ENCODE measurements at regions not wholly inside any gene's neighbourhood (a gene's known extent, or its start where the extent isn't known, plus 50 kb on each side); places are given as distances from the start of the nearest gene placed in this dataset.
"Not testable (repeated sequence)": the region's sequence is repeated elsewhere in the genome, so short reads cannot be mapped to it uniquely, and the experiment has no call there.

DNA sequence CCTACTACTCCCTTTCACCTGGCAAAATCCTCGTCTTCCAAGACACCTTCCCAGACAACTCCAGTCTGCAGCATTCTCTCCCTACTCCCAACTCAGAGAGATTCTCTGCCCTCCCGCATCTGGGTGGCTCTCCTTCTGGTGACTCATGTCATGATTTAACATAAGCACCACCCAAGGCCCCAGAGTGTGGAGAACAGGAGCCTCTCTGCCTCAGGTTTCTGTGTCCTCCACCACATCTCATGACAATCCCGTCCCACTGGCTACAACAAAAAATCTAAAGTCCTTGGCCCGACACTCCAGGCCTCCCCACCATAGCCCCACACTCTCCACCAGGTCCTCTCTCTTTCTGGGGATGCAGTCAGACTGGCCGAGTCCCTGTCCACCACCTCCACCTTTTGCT, 197.1 kb downstream of the BCL11A start:
- DNase-seq (ENCODE audit: low read depth in 2 of 2): no peak

DNA sequence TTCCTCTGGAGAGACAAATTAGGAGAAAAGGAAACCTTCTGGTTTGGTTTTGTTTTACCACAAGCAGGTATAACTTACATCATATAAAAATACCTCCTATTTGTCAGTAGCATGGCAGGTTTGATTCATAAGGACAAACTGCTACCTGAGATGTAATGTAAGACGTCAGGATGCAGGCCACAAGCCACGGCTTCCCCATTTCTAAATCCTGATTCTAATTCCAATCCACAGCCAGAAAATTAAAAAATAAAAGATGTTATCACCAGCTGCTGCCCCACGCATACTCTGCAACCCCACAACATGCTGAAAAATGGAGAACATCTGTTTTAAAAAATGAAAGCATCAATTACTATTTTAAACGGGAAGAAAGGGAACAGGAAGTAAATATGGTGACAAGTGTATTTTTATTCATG, 197.6 kb downstream of the BCL11A start:
- DNase-seq (ENCODE audit: low read depth in 2 of 2): no peak

DNA sequence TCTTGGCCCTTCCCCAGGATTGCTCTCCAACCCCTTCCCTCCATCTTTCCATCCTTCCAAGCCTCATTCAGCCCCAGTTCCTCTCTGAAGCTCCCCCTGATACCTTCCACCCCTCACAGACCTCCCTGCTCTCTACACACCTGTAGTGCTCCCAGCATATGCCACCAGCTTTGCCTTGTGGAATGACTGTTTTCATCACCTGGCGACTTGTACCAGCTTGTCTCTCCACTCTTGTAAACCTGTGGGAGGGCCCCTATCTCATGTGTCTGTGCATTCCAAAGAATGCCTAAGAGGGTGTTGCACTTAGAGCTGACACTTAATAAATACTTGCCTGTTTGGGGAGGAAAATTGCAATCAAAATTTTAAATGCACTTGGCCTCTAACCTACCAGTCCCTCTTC, 198.7 kb downstream of the BCL11A start:
- DNase-seq (ENCODE audit: low read depth in 2 of 2): no peak

DNA sequence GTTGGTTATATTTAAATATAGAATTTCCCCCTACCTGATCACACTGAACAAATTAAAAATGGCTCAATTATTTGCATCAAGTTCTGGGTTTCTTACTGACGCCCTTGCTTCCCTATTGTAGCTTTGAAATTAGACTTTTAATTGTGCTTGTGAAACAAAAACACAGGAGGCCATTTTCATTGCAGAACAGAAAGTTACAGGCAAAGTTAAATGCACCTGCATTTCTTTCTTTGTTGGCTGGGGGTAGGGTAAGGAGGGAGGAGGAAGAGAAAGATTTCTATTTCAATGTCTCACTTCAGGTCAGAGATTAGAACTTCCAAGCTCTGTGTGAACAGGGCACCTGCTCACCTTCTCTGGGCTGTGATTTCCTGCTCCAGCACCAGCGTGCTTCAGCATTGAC, 199.6 kb downstream of the BCL11A start:
- no peak for DNase-seq (ENCODE audit: low read depth in 2 of 2)

DNA sequence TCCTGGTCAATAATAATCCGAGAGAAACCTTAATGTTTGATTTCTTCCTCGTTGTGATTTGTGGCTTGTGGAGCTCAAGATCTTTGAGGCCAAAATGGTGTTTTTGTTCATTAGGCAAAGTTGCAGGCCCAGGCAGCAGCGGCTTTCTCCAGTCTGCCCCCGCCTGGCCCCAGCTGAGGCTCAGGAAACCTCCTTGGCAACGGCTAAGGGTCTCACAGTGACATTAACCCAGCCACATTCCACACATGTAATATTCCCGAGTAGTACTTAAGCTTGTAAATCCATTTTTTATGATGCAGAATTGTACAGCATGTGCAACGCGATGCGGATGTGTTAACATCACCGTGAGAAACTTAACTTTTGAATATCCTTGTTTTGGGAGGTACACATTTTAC, 200.1 kb downstream of the BCL11A start:
- no peak for DNase-seq (ENCODE audit: low read depth in 2 of 2)

- DNase-seq (ENCODE audit: low read depth in 2 of 2): no peak
These were observed 200.7 kb downstream of the BCL11A start for GRCh38 chr2:60352491-60353405.

DNA sequence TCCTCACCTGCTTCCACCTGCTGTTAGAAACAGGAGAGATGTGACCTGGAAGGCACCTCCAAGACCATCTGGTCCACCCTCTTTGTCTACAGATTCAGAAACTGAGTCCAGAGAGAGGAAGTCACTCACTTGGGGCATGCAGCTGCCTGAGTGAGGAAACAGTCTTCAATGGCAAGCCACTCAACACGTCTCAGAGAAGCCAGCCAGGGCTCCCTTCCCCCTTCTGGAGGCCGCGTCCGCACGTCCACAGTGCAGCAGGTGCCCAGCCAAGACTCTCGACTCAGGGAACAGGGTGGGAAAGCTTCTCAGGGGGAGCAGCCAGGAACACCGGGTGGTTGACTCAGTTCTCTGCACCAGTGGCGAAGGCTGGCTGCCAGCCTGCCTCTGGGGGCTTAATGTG, 201.7 kb downstream of the BCL11A start:
- DNase-seq (ENCODE audit: low read depth in 2 of 2): no peak

- DNase-seq (ENCODE audit: low read depth in 2 of 2): no peak
These were observed 202.1 kb downstream of the BCL11A start for GRCh38 chr2:60351321-60351720.

DNA sequence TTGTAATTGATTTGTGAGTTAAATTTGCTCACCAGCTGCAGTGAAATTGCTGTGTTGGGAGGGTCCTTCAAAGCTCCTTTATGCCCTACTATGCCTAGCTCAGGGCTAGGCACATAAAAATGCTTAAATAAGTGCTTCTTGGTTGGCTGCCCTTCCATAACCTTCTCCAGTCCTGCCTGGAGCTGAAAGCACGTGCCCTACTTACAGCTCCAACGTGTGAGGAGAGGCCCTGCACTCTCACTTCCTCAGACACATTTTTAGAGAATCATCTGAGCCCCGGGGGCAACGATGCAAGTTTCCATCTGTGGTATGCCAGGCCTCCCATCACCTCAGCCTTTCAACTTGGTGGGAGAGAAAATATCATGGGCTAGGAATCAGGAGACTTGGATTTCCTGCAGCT, 202.7 kb downstream of the BCL11A start:
- DNase-seq (ENCODE audit: low read depth in 2 of 2): no peak

GRCh38 chr2:60347781-60348180, 205.7 kb downstream of the BCL11A start:
- no peak for DNase-seq (ENCODE audit: low read depth in 2 of 2)

DNA sequence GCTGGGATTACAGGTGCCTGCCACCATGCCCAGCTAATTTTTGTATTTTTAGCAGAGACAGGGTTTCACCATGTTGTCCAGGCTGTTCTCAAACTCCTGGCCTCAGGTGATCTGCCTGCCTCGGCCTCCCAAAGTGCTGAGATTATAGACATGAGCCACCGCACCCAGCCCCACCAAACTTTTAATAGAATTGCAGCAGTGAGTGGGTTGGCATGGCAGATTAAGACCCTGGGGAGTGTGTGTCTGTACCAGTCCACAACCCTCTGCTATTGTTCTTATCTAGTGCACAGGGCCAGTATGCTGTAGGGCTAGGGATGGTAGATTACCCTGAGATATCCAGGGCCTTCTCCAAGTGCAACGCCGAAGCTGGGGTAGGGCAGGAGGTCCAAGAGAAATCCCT, 211.0 kb downstream of the BCL11A start:
- DNase-seq (ENCODE audit: low read depth in 2 of 2): not testable (repeated sequence)

- no peak for DNase-seq (ENCODE audit: low read depth in 2 of 2)
These were observed 212.3 kb downstream of the BCL11A start for GRCh38 chr2:60341151-60341550.

GRCh38 chr2:60339286-60339685, 214.2 kb downstream of the BCL11A start:
- DNase-seq (ENCODE audit: low read depth in 2 of 2): no peak

- DNase-seq (ENCODE audit: low read depth in 2 of 2): no peak
These were observed 216.3 kb downstream of the BCL11A start for GRCh38 chr2:60337142-60337497.

DNA sequence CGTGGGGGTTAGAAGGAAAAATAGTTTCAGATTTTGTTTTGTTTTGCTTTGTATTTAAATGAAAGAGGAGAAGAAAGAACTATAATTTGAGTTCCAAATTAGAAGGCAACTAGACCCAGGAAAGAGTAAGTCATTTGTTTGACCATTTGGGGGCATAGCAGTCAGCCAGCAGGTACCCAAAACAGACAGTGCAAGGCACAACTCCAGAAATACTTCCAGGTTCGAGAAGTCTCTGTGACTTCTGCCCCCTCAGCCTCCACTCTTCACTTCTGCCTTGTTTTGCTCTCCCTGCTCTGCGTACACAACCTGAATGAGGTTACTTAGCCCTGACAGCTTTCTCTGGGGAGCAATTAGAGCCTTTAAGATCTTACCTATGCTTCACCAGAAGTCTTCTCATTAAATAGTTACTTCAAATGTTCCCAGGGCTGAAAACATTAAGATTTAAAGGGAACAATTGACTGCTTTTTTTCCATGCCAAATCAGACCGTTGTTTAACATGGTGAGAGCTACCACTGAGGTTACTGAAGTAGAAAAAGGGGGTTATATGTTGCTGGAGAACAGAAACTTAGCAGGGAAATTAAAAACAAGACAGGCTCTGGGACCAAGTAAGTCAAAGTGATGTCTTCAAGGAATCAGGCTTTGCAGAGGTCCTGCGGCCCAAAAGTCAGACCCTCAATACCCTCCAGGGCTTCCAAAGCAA, 216.9 kb downstream of the BCL11A start:
- DNase-seq (ENCODE audit: low read depth in 2 of 2): no peak

- DNase-seq (ENCODE audit: low read depth in 2 of 2): no peak
These were observed 217.8 kb downstream of the BCL11A start for GRCh38 chr2:60335533-60336237.

DNA sequence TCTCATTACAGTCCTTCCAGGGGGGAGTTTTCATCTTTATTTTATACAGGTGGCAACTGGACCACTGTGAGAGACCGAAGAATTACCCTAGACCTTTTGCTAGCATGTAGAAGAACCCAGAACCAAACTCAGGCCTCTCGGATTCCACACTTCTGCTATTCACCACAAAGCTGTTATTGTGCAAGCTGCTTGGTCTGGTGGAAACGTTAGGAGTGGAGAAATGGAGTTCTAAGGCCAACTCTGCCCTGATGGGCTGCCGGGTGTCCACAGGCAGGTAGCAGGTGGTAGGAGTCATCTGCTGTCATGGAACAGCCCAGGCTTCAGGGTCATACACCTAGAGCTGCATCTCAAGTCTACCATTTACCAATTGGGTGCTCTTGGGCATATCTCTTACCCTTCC, 218.8 kb downstream of the BCL11A start:
- no peak for DNase-seq (ENCODE audit: low read depth in 2 of 2)

- DNase-seq (ENCODE audit: low read depth in 2 of 2): no peak
These were observed 220.2 kb downstream of the BCL11A start for GRCh38 chr2:60333264-60333663.

DNA sequence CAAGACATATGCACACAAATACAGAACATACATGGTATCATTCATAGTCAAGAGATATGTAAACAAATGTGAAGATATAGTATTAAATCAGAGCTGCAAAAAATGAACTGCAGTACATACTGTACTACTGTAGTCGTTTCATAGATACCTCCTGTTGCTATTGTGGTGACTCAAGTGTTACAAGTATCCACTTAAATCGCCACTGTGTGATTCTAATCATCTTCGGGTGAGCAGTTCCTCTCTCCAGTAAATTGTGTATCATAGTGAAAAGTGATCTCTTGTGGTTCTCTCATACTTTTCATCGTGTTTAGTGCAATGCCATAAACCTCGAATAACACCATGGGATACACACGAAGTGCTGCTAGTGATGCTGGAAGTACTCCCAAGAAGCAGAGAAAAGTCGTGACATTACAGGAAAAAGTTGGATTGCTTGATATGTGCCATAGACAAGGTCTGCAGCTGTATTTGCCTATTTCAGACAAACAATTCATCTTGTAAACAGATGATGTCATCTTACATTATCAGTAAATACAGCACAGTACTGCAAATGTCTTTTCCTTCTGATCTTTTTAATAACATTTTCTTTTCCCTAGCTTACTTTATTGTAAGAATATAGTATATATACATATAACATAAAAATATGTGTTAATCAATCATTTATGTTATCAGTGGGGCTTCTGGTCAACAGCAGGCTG, 222.2 kb downstream of the BCL11A start:
- DNase-seq (ENCODE audit: low read depth in 2 of 2): no peak

- no peak for DNase-seq (ENCODE audit: low read depth in 2 of 2)
These were observed 224.2 kb downstream of the BCL11A start for GRCh38 chr2:60329225-60329624.

DNA sequence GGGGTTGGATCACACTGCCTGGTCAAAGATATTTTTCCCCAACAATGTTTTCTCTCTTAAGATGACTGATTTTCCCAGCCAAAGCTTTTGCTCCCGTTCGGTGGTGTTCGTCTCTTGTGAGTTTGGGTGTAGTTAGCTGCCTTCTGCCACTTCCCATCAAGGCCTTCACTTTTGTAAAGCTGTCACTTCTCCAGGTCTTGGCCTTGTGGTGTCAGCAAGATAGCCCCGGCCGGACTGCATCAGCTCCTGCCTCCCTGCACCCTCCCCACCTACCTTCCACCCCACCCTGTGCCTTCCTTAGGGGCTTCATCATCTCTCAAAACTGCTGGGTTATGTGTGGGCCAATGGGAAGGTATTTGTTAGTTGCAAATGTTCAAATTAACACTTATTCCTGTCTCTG, 228.9 kb downstream of the BCL11A start:
- no peak for DNase-seq (ENCODE audit: low read depth in 2 of 2)

GRCh38 chr2:60321816-60322215, 231.6 kb downstream of the BCL11A start:
- no peak for DNase-seq (ENCODE audit: low read depth in 2 of 2)
